ENCODE measurements at regions not wholly inside any gene's neighbourhood (a gene's known extent, or its start where the extent isn't known, plus 50 kb on each side); places are given as distances from the start of the nearest gene placed in this dataset.

- TF ChIP-seq, protein P1, sequence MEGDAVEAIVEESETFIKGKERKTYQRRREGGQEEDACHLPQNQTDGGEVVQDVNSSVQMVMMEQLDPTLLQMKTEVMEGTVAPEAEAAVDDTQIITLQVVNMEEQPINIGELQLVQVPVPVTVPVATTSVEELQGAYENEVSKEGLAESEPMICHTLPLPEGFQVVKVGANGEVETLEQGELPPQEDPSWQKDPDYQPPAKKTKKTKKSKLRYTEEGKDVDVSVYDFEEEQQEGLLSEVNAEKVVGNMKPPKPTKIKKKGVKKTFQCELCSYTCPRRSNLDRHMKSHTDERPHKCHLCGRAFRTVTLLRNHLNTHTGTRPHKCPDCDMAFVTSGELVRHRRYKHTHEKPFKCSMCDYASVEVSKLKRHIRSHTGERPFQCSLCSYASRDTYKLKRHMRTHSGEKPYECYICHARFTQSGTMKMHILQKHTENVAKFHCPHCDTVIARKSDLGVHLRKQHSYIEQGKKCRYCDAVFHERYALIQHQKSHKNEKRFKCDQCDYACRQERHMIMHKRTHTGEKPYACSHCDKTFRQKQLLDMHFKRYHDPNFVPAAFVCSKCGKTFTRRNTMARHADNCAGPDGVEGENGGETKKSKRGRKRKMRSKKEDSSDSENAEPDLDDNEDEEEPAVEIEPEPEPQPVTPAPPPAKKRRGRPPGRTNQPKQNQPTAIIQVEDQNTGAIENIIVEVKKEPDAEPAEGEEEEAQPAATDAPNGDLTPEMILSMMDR (IDR thresholded peaks at IDR 0.05), result no peak
Measured at GRCh38 chr2:203802342-203803052, 65.1 kb upstream of the CTLA4 start (continued).

- H3K36me3 Mint-ChIP-seq, result no peaks in the 10 kb centered on the region
- H3K27ac Mint-ChIP-seq, result no peak overlapping the region
Measured at GRCh38 chr2:203803053-203803429, 64.5 kb upstream of the CTLA4 start.

DNA sequence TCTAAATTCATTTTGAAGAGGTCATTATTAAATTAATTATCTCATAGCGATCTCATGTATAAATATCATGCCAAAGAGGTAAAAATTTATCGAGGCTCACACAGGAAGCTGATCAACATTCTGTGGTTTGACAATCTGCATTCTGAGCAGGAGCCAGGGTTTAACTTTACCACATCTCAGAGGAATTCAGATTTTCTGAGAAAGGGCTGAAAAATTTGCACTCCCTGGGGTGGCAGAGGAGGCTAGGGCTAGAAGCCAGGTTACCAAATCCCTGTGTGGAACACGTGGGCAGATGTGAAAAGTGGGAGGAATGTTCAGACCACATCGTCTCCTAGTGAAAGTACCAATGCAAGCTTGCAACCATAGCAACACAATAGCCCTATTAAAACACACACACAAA is 63.5 kb upstream of the CTLA4 start:
- ATAC-seq, result no peak
- Mint-ChIP-seq H3K4me1 (peaks cover 6% of the 10 kb centered on the region; the same call in 1 of the 2 replicates), H3K36me3 (no peaks in the 10 kb centered on the region), H3K27ac (no peak overlapping the region), H3K4me3 (no peak overlapping the region), H3K27me3 (ENCODE audit: low read depth) (no peaks in the 10 kb centered on the region), H3K9me3 (peaks cover 11% of the 10 kb centered on the region)
- no peak for DNase-seq (ENCODE audit: low spot score)
- ChIA-PET CTCF (interaction anchor here (0.9 to 2.3 kb wide), 2 partner anchors 11 kb away, joined by 3 to 11 read pairs; no protein-coding TSS in a partner anchor), POLR2A (no interaction called here)
- no peak for TF ChIP-seq JAZF1 (CRISPR knock-in tag; IDR thresholded peaks at IDR 0.05)
- no peak for TF ChIP-seq TEAD1 (CRISPR knock-in tag; IDR thresholded peaks at IDR 0.05)
- no peak for TF ChIP-seq NFATC4 (CRISPR knock-in tag; IDR thresholded peaks at IDR 0.05)
- no peak for TF ChIP-seq SP1 (CRISPR knock-in tag; conservative IDR thresholded peaks at IDR 0.05)
- TF ChIP-seq, protein P2, sequence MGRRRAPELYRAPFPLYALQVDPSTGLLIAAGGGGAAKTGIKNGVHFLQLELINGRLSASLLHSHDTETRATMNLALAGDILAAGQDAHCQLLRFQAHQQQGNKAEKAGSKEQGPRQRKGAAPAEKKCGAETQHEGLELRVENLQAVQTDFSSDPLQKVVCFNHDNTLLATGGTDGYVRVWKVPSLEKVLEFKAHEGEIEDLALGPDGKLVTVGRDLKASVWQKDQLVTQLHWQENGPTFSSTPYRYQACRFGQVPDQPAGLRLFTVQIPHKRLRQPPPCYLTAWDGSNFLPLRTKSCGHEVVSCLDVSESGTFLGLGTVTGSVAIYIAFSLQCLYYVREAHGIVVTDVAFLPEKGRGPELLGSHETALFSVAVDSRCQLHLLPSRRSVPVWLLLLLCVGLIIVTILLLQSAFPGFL (CRISPR knock-in tag; IDR thresholded peaks at IDR 0.05; ENCODE audit: borderline replicate concordance), result no peak
- TF ChIP-seq ZNF317 (CRISPR knock-in tag; IDR thresholded peaks at IDR 0.05; ENCODE audit: borderline replicate concordance, low read depth), result no peak
- TF ChIP-seq, protein P3, sequence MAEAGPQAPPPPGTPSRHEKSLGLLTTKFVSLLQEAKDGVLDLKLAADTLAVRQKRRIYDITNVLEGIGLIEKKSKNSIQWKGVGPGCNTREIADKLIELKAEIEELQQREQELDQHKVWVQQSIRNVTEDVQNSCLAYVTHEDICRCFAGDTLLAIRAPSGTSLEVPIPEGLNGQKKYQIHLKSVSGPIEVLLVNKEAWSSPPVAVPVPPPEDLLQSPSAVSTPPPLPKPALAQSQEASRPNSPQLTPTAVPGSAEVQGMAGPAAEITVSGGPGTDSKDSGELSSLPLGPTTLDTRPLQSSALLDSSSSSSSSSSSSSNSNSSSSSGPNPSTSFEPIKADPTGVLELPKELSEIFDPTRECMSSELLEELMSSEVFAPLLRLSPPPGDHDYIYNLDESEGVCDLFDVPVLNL (CRISPR knock-in tag; IDR thresholded peaks at IDR 0.05; ENCODE audit: borderline replicate concordance, low read depth), result no peak
- TF ChIP-seq, protein P4, sequence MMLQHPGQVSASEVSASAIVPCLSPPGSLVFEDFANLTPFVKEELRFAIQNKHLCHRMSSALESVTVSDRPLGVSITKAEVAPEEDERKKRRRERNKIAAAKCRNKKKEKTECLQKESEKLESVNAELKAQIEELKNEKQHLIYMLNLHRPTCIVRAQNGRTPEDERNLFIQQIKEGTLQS (CRISPR knock-in tag; conservative IDR thresholded peaks at IDR 0.05), result no peak
- TF ChIP-seq, protein P5, sequence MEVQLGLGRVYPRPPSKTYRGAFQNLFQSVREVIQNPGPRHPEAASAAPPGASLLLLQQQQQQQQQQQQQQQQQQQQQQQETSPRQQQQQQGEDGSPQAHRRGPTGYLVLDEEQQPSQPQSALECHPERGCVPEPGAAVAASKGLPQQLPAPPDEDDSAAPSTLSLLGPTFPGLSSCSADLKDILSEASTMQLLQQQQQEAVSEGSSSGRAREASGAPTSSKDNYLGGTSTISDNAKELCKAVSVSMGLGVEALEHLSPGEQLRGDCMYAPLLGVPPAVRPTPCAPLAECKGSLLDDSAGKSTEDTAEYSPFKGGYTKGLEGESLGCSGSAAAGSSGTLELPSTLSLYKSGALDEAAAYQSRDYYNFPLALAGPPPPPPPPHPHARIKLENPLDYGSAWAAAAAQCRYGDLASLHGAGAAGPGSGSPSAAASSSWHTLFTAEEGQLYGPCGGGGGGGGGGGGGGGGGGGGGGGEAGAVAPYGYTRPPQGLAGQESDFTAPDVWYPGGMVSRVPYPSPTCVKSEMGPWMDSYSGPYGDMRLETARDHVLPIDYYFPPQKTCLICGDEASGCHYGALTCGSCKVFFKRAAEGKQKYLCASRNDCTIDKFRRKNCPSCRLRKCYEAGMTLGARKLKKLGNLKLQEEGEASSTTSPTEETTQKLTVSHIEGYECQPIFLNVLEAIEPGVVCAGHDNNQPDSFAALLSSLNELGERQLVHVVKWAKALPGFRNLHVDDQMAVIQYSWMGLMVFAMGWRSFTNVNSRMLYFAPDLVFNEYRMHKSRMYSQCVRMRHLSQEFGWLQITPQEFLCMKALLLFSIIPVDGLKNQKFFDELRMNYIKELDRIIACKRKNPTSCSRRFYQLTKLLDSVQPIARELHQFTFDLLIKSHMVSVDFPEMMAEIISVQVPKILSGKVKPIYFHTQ (CRISPR knock-in tag; IDR thresholded peaks at IDR 0.05), result no peak
- no peak for TF ChIP-seq FOXK1 (CRISPR knock-in tag; IDR thresholded peaks at IDR 0.05)
- TF ChIP-seq SMAD4 (CRISPR knock-in tag; IDR thresholded peaks at IDR 0.05), result no peak
- no peak for TF ChIP-seq FOXP4 (CRISPR knock-in tag; IDR thresholded peaks at IDR 0.05)

More at GRCh38 chr2:203803053-203803429, 64.5 kb upstream of the CTLA4 start:
- ATAC-seq (no peak), DNase-seq (ENCODE audit: low spot score) (no peak)
- TF ChIP-seq, protein P5 (CRISPR knock-in tag; IDR thresholded peaks at IDR 0.05), result no peak
- TF ChIP-seq, protein P6, sequence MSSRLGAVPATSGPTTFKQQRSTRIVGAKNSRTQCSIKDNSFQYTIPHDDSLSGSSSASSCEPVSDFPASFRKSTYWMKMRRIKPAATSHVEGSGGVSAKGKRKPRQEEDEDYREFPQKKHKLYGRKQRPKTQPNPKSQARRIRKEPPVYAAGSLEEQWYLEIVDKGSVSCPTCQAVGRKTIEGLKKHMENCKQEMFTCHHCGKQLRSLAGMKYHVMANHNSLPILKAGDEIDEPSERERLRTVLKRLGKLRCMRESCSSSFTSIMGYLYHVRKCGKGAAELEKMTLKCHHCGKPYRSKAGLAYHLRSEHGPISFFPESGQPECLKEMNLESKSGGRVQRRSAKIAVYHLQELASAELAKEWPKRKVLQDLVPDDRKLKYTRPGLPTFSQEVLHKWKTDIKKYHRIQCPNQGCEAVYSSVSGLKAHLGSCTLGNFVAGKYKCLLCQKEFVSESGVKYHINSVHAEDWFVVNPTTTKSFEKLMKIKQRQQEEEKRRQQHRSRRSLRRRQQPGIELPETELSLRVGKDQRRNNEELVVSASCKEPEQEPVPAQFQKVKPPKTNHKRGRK (CRISPR knock-in tag; IDR thresholded peaks at IDR 0.05; ENCODE audit: borderline replicate concordance), result no peak
- H3K4me1 Mint-ChIP-seq, result peaks cover 6% of the 10 kb centered on the region; the same call in 1 of the 2 replicates
- POLR2A ChIA-PET, result no interaction called here
- no peak overlapping the region for H3K4me3 Mint-ChIP-seq
- no peaks in the 10 kb centered on the region for H3K27me3 Mint-ChIP-seq (ENCODE audit: low read depth)
- CTCF ChIA-PET, result interaction anchor here (0.7 to 0.9 kb wide), 2 partner anchors 12 to 107 kb away, joined by 3 read pairs; no protein-coding TSS in a partner anchor
- H3K9me3 Mint-ChIP-seq, result peaks cover 11% of the 10 kb centered on the region

Data from WTC11 (cell line).